ENCODE measurements at regions not wholly inside any gene's neighbourhood (a gene's known extent, or its start where the extent isn't known, plus 50 kb on each side); places are given as distances from the start of the nearest gene placed in this dataset.

DNA sequence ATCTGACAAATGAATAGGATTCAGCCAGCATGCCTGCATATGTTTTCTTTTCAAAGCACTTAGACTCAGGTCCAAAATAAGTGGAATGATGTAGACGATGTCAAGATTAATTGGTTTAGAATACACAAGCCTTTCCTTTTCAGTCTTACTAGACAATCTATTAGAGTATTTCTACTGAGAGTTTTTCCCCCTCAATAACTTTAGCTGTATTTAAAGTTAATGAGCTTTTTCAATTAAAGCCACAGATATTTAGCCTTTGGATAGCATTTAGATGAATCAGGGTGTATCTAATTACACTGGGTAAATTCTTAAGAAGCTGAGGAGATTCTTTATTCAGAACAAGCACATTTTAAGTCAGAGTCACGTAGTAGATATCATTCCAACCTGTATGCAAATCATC lies 198.7 kb upstream of the MPDZ start:
- TF ChIP-seq POLR2AphosphoS5 (IDR thresholded peaks at IDR 0.05), result no peak
- TF ChIP-seq, protein P1, sequence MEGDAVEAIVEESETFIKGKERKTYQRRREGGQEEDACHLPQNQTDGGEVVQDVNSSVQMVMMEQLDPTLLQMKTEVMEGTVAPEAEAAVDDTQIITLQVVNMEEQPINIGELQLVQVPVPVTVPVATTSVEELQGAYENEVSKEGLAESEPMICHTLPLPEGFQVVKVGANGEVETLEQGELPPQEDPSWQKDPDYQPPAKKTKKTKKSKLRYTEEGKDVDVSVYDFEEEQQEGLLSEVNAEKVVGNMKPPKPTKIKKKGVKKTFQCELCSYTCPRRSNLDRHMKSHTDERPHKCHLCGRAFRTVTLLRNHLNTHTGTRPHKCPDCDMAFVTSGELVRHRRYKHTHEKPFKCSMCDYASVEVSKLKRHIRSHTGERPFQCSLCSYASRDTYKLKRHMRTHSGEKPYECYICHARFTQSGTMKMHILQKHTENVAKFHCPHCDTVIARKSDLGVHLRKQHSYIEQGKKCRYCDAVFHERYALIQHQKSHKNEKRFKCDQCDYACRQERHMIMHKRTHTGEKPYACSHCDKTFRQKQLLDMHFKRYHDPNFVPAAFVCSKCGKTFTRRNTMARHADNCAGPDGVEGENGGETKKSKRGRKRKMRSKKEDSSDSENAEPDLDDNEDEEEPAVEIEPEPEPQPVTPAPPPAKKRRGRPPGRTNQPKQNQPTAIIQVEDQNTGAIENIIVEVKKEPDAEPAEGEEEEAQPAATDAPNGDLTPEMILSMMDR (IDR thresholded peaks at IDR 0.05), result no peak

All from suprapubic skin (tissue), 3 donors.